PC-3 (cell line): ENCODE measurements at regions not wholly inside any gene's neighbourhood (a gene's known extent, or its start where the extent isn't known, plus 50 kb on each side); places are given as distances from the start of the nearest gene placed in this dataset.

Source experiments
- ATAC-seq: fragments of 200-7000 bp; cut with Tn5 transposase; 2 replicates; pipeline ENCODE4 v1.9.1; 2020; ENCODE audit warnings: mild to moderate bottlenecking, moderate library complexity
- BruUV-seq: library from RNA; stranded (reverse); fragments of 400-500 nt; replicated peaks from 2 replicates; lab custom pipeline; 2021; lab: Mats Ljungman, UMichigan
- CTCF ChIA-PET: fragments of 300-600 bp; sonication (Branson Sonifier 250); formaldehyde crosslinking; loops from one replicate; lab custom pipeline; 2022; ENCODE audit warnings: antibody characterized with exemption; lab: Charles Lee
- POLR2A ChIA-PET: fragments of 300-600 bp; sonication (Branson Sonifier 250); formaldehyde crosslinking; loops from one replicate; lab custom pipeline; 2022; ENCODE audit warnings: antibody characterized with exemption; ENCODE audit not compliant: unreplicated experiment; lab: Charles Lee
- DNase-seq: peaks from one replicate; pipeline ENCODE4 v3.0.0-alpha.2; 2015
- H2AFZ ChIP-seq: fragments of 300-600 bp; sonication (generic); 2 replicates; pipeline ENCODE4 v1.6.0; 2016; ENCODE audit warnings: antibody characterized with exemption, low read length
- H3F3A ChIP-seq: fragments of 300-600 bp; sonication (generic); one replicate; pipeline ENCODE4 v1.6.0; 2017; ENCODE audit warnings: antibody characterized with exemption, low read length, control low read depth, mild to moderate bottlenecking; ENCODE audit not compliant: unreplicated experiment
- H3K27ac ChIP-seq: fragments of 300-600 bp; sonication (generic); 2 replicates; pipeline ENCODE4 v1.5.1; 2016; ENCODE audit warnings: mild to moderate bottlenecking, low read length
- H3K27me3 ChIP-seq: fragments of 300-600 bp; sonication (generic); 2 replicates; pipeline ENCODE4 v1.6.1; 2016; ENCODE audit warnings: low read length, mixed read lengths
- H3K36me3 ChIP-seq: fragments of 300-600 bp; sonication (generic); 2 replicates; pipeline ENCODE4 v1.6.1; 2016; ENCODE audit warnings: low read depth, mixed run types, low read length, mixed read lengths
- H3K4me1 ChIP-seq: fragments of 300-600 bp; sonication (generic); 2 replicates; pipeline ENCODE4 v1.5.1; 2016; ENCODE audit warnings: low read length; ENCODE audit not compliant: insufficient read depth
- H3K4me2 ChIP-seq: fragments of 300-600 bp; sonication (generic); 2 replicates; pipeline ENCODE4 v1.6.0; 2016; ENCODE audit warnings: low read length
- H3K4me3 ChIP-seq: fragments of 300-600 bp; sonication (generic); 2 replicates; pipeline ENCODE4 v1.5.1; 2016; ENCODE audit warnings: mild to moderate bottlenecking, low read length, mixed read lengths
- H3K79me2 ChIP-seq: fragments of 300-600 bp; sonication (generic); 2 replicates; pipeline ENCODE4 v1.6.1; 2017; ENCODE audit warnings: low read length, mixed read lengths
- H3K9ac ChIP-seq: fragments of 300-600 bp; sonication (generic); 2 replicates; pipeline ENCODE4 v1.6.0; 2016; ENCODE audit warnings: mild to moderate bottlenecking, low read length
- H3K9me2 ChIP-seq: fragments of 300-600 bp; sonication (generic); replicated peaks from 2 replicates; pipeline ENCODE4 v1.6.1; 2016; ENCODE audit warnings: mixed run types, low read length, mixed read lengths
- H3K9me3 ChIP-seq: fragments of 300-600 bp; sonication (generic); 2 replicates; pipeline ENCODE4 v1.6.1; 2016; ENCODE audit warnings: low read length, mixed read lengths
- H4K20me1 ChIP-seq: fragments of 300-600 bp; sonication (generic); 2 replicates; pipeline ENCODE4 v1.6.1; 2016; ENCODE audit warnings: low read length, mixed read lengths
- CTCF ChIP-seq: fragments of 300-600 bp; sonication (generic); conservative IDR thresholded peaks from 2 replicates; pipeline ENCODE4 v1.5.1; 2017; ENCODE audit warnings: antibody characterized with exemption, low read depth, mild to moderate bottlenecking, low read length
- EZH2 ChIP-seq: fragments of 300-600 bp; sonication (generic); IDR thresholded peaks from one replicate; pipeline ENCODE4 v1.6.1; 2017; ENCODE audit warnings: antibody characterized with exemption, mild to moderate bottlenecking, low read length; ENCODE audit not compliant: unreplicated experiment
- EZH2phosphoT487 ChIP-seq: fragments of 300-600 bp; sonication (generic); IDR thresholded peaks from 2 replicates; pipeline ENCODE4 v1.6.1; 2018; ENCODE audit warnings: mild to moderate bottlenecking, antibody characterized with exemption, low read length, borderline replicate concordance
- intact Hi-C: fragments of 100-400 bp; cut with micrococcal nuclease; formaldehyde crosslinking; loops from 2 replicates; pipeline ENCODE4 v1.9.0; 2023

DNA sequence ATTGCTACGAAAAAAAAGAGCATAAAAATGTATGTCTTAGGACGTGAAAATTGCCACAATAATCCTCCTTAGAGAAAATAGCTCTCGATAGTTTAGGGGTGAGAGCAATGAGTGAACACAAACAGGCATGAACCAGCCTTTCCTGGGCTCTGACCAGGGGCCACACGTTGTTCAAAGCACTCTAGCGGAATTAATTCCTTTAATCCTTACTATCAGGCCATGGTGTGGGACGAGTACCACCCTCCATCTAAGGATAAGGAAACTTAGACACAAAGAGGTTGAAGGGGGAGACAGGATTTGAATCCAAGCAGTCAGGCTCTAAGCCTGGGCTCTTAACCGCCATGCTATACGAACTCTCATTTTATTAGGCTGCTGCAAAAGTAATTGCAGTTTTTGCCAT is 81.9 kb upstream of the CACNA2D3 start:
- H3K9ac ChIP-seq: no peak overlapping the region
- no peak overlapping the region for H3K27ac ChIP-seq
- H2AFZ ChIP-seq: no peak overlapping the region
- no peaks in the 10 kb centered on the region for H4K20me1 ChIP-seq
- no peak for ATAC-seq
- DNase-seq: no peak
- H3F3A ChIP-seq: no peaks in the 10 kb centered on the region
- no peaks in the 10 kb centered on the region for H3K4me1 ChIP-seq
- H3K27me3 ChIP-seq: no peaks in the 10 kb centered on the region
- H3K36me3 ChIP-seq: no peaks in the 10 kb centered on the region
- no peak overlapping the region for H3K4me3 ChIP-seq
- H3K79me2 ChIP-seq: no peaks in the 10 kb centered on the region
- no peak for TF ChIP-seq CTCF
- TF ChIP-seq EZH2phosphoT487: no peak
- TF ChIP-seq EZH2: no peak
- intact Hi-C loops: no loop called here
- no peak overlapping the region for H3K4me2 ChIP-seq
- no peaks in the 10 kb centered on the region for H3K9me2 ChIP-seq
- no TSS peak for BruUV-seq
- H3K9me3 ChIP-seq: no peaks in the 10 kb centered on the region
- ChIA-PET CTCF (no interaction called here), POLR2A (no interaction called here)

GRCh38 chr3:54038391-54038790 is 84.0 kb upstream of the CACNA2D3 start:
- no peak overlapping the region for H3K27ac ChIP-seq
- ChIA-PET CTCF (no interaction called here), POLR2A (no interaction called here)
- no peak for ATAC-seq
- no peaks in the 10 kb centered on the region for H3K9me2 ChIP-seq
- no peak overlapping the region for H3K9ac ChIP-seq
- TF ChIP-seq EZH2phosphoT487 (no peak), EZH2 (no peak), CTCF (no peak)
- no peaks in the 10 kb centered on the region for H3K79me2 ChIP-seq
- no peak overlapping the region for H3K4me2 ChIP-seq
- no peaks in the 10 kb centered on the region for H3K9me3 ChIP-seq
- H3K36me3 ChIP-seq: no peaks in the 10 kb centered on the region
- intact Hi-C loops: no loop called here
- no peak overlapping the region for H2AFZ ChIP-seq
- 0 out of 2 replicates have a peak, but pooled peaks cover 3% of the 10 kb centered on the region for H3K27me3 ChIP-seq
- H4K20me1 ChIP-seq: no peaks in the 10 kb centered on the region
- H3F3A ChIP-seq: no peaks in the 10 kb centered on the region
- DNase-seq: no peak
- H3K4me3 ChIP-seq: no peak overlapping the region
- no TSS peak for BruUV-seq
- H3K4me1 ChIP-seq: no peaks in the 10 kb centered on the region

- CTCF ChIA-PET: no interaction called here
- H3K4me2 ChIP-seq: no peak overlapping the region
- no peak overlapping the region for H2AFZ ChIP-seq
- POLR2A ChIA-PET: no interaction called here
- no peak overlapping the region for H3K27ac ChIP-seq
- no peaks in the 10 kb centered on the region for H3K36me3 ChIP-seq
- no peak overlapping the region for H3K9ac ChIP-seq
- H3K9me3 ChIP-seq: no peaks in the 10 kb centered on the region
- H3F3A ChIP-seq: no peaks in the 10 kb centered on the region
- no peak overlapping the region for H3K4me3 ChIP-seq
- no peaks in the 10 kb centered on the region for H3K79me2 ChIP-seq
- DNase-seq (no peak), ATAC-seq (no peak)
- no peak for TF ChIP-seq CTCF
- TF ChIP-seq EZH2phosphoT487: no peak
- no peak for TF ChIP-seq EZH2
- intact Hi-C loops: no loop called here
- BruUV-seq: no TSS peak
- H3K4me1 ChIP-seq: no peaks in the 10 kb centered on the region
- no peaks in the 10 kb centered on the region for H4K20me1 ChIP-seq
- H3K27me3 ChIP-seq: 0 out of 2 replicates have a peak, but pooled peaks cover 3% of the 10 kb centered on the region
- no peaks in the 10 kb centered on the region for H3K9me2 ChIP-seq
Observed at GRCh38 chr3:54036543-54036942, 85.8 kb upstream of the CACNA2D3 start.
